HG03439 (cell line): ENCODE measurements at regions not wholly inside any gene's neighbourhood (a gene's known extent, or its start where the extent isn't known, plus 50 kb on each side); places are given as distances from the start of the nearest gene placed in this dataset.

ENCODE experiments used
- ATAC-seq: cut with Tn5 transposase; IDR thresholded peaks from one replicate; pipeline ENCODE4 v1.9.1; 2021; ENCODE audit warnings: mild to moderate bottlenecking, moderate library complexity; ENCODE audit not compliant: unreplicated experiment

DNA sequence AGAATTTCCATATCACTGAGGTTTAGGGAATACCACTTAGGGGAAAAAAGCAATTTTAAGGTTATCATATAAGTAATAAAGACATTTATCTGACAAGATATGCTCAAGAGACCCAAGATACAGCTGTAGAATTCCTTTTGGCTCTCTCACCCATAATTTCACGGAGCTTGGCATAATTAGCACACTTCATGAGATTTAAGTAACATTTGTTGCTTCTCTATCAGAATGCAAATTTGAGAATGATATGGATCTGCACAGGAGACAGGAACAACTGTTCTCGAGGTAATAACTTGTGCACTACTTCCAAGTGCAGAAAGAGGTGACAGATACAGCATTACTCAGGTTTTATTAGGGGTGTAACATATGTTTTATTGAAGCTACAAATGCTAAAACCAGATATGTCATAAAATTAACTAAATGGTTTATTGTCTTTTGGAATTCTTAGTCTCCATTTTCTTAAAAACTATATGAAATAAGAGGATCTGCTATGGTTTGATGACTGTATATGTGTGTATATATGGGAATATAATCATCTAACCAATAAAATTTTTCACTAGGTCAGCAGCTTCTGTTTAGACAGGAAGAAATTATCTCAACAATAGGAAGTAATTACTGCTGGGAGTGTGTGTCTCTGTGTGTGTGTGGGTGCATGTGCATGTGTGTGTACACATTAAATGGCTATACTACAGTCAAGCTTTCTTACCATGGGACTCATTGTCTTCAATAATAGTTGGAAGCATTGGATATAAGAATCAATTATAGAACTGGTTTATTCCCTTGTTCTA lies 401.3 kb downstream of the PCDH17 start:
- ATAC-seq: no peak

DNA sequence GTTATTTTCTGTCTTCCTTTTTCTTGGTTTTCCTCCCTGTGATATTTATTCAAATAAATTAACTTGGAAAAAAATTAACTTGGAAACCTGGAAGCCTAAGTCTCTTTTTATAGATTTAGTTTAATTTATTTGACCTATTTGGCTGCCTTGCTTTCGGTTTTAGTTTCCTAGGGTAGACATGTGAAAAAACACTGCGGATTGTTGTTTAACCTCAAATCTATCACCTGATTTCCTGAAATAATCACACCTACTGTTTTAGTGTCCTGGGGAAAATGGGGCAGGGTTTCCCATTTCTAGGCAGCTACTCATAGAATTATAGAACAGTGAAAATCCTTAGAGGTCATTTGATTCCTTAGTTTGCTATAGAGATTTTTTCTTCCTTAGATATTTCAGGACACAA lies 412.4 kb downstream of the PCDH17 start:
- no peak for ATAC-seq

DNA sequence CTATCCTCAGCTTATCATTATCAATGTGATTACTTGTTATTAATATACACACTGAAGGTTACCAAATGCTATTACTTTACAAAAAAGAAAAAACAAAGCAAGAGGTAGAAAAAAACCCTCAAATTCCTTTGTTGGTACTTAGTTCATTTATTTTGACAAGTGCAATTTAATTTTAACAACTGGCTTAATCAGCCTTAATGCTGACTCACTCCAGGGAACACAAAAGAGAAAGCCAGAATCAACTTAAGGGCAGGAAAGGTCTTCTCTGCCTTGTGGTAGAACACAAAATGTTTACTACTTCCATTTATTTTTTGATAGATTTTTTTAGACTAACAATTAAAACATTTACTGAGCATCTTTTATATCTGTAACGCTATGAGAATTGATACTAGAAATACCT lies 417.1 kb downstream of the PCDH17 start:
- no peak for ATAC-seq

DNA sequence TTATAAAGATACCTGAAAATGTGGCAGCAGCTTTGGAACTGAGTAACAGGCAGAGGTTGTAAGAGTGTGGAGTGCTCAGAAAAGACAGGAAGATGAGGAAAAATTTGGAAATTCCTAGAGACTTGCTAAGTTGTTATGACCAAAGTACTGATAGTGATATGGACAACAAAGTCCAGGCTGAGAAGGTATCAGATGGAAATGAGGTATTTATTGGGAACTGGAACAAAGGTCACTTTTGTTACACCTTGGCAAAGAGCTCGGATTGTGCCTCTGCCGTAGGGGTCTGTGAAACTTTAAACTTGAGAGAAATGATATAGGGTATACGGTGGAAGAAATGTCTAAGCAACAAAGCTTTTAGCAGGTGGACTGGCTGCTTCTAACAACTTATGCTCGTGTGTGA lies 419.9 kb downstream of the PCDH17 start:
- no peak for ATAC-seq

DNA sequence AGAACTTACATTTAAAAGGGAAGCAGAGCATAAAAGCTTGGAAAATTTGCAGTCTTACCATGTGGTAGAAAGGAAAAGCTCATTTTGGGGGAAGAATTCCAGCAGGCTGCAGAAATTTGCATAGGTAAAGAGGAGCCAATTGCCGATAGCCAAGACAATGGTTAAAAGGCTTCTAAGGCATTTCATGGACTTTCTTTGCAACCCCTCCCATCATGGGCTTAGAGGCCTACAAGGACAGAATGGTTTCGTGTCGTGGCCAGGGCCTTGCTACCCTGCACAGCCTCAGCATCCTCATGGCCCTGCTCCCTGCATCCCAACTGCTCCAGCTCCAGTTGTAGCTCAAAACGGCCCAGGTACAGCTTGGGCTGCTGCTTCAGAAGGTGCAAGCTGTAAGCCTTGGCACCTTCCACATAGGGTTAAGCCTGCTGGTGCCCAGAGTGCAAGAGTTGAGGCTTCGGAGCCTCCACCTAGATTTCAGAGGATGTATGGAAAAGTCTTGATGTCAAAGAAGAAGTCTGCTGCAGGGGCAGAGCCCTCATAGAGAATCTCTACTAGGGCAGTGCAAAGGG lies 420.3 kb downstream of the PCDH17 start:
- no peak for ATAC-seq

DNA sequence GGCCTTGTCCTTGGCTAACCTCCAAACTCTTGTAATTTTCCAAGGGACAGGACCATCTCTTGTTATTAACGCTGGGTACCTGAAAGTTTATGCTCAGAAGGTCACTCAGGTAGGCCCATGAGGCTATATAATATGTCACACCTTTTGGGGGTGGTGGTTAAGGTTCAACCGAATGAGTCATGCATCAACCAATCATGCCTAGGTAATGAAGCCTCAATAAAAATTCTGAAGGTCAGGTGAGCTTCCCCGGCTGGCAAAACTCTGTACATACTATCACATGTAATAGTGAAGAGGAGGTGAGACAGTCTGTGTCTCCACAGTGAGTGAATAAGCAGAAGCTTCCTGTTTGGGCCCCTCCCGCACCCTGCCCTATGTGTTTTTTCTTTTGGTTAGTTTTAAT lies 424.9 kb downstream of the PCDH17 start:
- no peak for ATAC-seq

DNA sequence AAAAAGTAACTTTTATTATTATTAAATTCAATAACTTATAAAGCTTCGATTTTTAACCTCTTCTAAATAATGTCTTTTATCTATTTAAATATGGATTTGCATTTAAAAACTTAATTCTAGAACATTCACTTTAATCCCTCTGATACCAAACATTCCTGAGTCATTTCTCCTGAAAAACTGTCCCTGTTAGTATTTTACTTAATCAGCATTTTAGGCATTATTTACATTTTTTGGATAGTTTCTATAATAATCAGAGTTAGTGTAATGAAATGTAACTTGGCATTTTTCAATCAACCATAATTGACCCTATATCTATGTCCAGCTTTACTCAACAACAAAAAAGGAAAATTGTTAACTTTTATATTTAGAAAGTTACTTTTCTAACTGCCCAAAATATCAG lies 428.1 kb downstream of the PCDH17 start:
- no peak for ATAC-seq

DNA sequence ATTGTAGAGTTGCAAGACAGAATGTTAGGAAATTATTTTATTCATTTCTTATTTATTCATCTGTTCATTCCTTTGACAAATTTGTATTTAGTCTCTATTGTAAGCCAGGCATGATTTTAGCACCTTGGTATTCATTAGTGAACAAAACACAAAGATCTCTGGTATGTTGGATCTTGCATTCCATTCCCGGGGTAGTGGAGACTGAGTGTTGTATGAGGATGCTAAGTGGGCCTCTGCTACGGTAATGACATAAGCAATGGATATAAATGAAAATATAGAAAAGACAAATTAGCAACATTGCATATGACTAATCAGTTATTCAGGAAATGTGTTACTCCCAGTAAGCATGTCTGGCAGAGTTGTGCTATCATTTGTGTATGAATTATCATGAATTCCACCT lies 449.3 kb downstream of the PCDH17 start:
- ATAC-seq: no peak

DNA sequence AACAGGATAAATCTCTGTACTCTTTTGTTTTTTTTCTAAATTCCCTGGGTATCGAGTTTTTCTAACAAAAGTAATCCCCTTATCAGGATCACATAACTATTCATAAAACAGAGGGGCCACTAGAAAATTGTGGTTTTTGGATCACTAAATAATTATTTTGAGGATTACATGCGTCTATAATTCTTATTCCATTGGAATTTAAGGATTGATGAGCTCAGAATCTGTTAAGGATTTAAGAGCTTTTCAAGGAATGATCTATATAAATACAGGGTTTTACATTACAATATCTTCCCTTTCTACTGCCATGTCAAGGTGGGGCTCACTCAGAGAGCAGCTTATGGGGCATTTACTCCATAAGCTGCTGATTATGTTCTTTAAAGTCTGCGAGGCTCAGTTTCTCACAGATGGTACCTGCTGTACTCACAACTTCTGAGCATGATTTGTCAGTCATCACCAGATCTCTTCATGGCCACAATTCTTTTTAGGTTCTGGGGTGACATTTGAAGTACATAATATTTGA lies 449.8 kb downstream of the PCDH17 start:
- no peak for ATAC-seq

DNA sequence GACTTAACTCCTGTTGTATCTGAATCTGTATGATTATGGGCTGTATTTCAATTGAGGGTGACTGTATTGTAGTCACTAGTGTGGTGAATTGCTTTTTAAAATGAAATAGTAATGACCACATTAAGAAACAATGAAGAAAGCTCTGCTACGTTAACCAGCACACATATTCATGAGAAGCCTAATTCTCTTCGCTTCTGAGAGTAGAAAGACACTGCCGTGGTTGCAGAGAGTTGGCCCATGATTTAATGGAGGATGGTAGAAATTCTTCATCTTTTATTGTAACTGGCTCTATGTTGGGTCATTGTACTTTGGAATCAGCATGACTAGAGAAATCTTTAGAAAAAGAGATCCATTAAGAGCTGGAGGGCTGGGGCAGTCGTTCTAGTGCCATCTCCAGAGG lies 451.5 kb downstream of the PCDH17 start:
- no peak for ATAC-seq

DNA sequence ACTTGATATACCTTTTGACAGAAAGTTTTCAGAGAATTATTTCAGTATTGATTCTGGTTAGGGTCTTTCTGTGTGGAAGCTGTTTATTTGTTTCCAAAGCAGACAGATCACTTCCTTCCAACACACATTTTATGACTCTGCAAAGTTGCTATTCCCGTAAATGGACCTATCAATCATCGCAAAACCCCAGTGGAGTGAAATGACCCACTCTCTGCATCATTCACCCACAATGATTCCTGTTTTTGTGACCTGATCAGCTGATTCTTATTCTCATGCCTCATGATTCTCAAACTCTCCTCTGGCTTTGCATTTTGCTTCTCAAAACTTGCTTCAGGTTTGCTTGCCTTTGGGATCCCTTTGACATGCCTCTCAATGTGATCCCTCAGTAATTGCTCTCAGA lies 453.7 kb downstream of the PCDH17 start:
- no peak for ATAC-seq

DNA sequence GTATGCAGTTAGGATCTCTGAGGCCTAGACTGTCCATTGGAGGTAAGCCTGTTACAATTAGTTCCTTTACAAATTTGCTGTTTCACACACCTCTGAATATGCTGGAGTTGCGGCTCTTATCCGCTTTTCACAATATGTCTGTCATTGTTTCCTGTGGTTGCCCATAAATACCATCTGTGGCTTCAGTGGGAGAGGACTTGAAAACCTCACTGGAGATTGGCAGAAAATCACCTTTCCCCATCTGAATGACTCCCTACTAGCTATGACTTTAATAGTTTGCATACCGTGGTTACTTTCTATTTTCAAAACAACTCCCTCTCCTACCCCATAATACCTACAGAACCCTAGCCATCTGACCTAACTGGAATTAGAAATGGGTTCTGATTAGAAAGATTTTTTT lies 454.3 kb downstream of the PCDH17 start:
- no peak for ATAC-seq

DNA sequence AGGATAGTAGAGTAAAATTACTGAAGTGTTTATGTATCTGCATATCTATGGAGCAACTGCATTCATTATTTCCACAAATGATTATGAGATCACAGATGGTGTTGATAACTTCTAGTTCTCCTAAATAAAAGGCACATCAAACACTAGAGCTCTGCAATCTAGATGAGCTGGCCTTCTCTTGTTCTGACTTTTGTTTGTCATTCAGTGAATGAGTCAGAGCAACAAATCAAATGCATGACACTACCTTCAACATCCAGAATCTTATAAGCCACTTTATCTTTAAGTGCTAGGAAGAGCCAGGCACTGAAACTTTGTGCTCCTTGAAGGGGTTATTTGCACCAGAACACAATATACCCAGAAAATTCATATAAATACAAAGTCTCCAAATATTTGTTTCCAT lies 456.0 kb downstream of the PCDH17 start:
- ATAC-seq: no peak

DNA sequence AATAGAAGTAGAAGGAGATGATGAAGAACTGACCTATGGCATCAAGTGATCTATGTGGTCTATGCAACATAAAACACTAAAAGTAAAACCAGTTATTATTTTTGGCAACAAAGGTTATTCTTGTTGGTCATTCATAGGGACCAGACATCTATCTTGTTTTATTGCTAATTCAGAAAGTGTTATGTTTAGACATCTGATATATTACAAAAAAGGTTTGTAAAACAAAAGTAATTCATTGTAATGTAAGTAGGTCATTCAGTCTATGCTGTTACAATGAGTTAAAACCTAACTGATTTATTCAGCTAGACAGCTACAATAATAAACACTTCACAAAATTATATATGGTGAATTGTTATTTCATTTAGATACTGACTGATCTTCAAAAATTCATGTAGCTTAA lies 461.9 kb downstream of the PCDH17 start:
- no peak for ATAC-seq

DNA sequence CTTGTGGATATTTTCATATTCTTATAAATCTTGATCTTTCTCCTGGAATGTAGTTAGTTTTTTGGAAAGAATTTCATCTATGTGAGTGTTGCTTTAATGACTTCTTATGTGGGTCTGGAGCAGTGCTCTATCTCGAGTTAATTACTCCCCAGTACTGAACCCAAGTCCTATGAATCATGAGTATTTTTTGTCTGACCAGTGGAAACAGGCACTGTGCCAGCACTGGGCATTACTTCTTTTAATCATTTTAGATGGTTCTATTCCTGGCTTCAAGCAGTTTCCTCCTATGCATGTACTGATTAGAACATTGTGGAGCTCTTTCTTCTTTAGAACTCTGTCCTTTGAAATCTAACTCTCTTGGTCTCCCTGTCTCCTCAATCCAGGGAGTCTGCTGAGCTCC lies 466.3 kb downstream of the PCDH17 start:
- no peak for ATAC-seq

DNA sequence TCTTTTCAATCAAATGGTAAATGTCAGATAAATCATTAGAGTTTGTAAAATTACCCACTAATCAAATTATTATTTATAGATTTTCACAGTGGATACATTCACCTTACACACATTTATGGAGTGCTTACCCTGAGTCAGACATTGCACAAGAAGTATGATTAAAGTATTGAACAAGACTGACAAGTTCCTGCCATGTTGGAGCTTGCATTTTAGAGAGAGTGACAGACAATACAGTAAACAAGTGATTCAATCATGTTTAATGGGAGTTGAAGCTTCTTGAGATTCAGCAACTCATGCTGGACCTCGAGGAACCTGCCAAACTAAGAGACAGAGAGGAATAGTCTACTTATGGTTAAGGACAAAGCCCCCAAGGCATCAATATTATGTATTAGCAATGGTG lies 487.8 kb downstream of the PCDH17 start:
- no peak for ATAC-seq

DNA sequence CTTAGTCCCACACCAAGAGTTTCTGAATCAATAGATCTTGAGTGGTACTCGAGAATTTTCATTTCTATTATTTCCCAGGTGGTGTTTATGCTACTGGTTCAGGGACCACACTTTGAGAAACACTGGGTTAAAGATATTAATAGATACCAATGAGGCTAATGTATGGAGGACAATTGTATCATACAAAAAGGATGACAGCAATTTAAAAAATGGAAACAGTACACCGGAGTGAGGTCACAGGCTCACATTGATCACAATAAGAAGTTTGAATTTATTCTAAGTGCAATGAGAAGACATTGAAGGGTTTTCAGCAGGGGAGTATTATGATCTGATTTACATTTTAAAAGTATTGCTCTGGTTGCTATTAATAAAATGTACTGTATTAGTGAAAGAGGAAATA lies 488.3 kb downstream of the PCDH17 start:
- ATAC-seq: no peak

DNA sequence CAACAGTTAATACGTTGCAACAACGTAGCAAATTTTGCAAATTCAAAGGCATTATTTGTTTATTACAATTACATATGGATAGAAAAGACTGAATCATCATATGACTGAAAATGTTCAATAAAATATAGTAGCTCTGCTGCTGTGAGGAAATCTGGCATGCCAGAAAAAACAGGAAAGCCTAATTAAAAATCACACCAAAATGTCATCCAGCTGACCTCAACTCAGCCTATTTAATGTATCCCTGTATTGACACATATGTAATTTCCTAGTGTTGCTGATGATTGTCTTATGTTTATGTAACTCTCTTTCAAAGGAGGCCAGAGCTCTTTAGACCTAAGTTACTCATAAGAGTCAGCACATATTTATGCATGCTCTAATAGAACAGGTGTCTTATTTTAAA lies 495.0 kb downstream of the PCDH17 start:
- ATAC-seq: no peak

DNA sequence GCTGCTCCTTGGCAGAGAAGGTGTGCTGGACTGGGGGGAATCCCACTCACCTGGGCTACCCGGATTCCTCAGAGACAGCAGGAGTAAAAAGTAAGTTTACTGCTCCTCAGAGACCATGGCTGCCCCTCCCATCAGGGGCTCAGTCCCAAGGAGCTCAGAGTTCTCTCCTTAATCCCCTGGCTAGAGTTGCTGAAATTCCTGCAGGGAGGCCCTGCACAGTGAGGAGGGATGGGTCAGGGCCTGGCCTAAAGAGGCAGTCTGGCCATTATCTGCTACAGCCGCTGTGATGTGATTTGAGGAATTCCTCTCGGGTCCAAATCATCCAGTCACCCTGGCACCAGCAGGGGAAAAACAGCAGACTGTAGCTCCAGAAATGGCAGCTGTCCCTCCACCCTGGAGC lies 502.5 kb downstream of the PCDH17 start:
- no peak for ATAC-seq

DNA sequence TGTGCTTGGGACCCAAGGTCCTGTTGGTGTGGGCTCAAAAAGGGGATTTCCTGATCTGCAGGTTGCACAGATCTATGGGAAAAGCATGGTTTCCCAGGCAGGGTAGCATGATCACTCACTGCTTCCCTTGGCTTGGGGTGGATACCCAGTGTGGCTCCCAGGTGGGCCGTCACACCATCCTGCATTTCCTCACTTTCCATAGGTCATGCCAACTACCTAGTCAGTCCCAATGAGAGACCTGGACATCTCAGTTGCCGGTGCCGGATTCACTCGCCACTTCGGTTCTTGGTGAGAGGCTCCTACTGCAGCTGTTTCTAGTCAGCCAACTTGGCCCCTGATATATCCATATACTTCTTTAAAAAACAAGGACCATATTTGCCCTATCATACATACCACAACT lies 503.0 kb downstream of the PCDH17 start:
- no peak for ATAC-seq

DNA sequence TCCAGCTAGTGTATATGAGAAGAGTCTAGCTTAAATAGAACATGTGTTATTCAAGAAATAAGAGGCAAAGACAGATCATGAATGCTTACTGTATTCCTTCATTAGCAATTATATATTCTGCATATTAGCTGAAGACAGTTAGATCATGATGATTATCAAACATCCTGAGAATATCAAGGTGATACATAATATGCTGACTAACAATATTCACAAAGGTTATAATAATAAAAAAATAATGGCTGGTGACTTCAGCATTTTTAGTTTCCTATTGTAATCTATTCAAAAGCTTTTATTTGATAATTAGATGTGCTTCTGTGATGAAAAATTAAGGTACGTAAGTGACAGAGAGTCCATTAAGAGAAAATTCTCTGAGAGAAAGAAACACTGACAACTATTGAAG lies 511.4 kb downstream of the PCDH17 start:
- no peak for ATAC-seq

DNA sequence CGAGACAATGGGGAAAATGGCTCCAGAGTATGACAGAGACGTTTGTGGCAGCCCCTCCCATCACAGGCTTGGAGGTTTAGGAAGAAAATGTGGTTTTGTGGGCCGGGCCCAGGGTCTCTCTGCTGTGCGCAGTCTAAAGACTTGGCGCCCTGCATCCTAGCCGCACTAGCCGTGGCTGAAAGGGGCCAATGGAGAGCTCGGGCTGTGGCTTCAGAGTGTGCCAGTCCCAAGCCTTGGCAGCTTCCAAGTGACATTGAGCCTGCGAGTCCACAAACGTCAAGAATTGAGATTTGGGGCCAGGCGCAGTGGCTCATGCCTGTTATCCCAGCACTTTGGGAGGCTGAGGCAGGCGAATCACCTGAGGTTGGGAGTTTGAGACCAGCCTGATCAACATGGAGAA lies 513.1 kb downstream of the PCDH17 start:
- no peak for ATAC-seq

DNA sequence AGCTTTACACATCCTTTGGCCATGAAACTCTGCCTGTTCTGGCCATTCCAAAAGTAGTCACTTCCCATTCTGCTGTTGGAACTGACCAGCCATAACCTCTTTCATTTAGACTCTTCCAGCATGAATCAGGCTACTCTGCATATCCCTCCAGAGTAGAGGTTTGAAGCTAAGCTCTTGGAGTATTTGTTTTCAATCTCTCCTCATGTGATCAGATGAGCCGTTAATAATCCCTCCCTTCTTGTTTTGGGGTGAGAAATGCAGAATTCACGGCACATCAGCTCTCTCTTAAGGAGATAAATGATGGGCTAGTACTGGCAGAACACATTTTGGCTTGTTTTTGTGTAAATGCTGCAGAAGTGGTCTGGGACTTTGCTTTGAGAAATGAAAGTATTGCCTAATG lies 519.9 kb downstream of the PCDH17 start:
- ATAC-seq: no peak
